Tibial artery (tissue), 4 donors: ENCODE measurements at regions not wholly inside any gene's neighbourhood (a gene's known extent, or its start where the extent isn't known, plus 50 kb on each side); places are given as distances from the start of the nearest gene placed in this dataset.

ENCODE experiments used
- DNase-seq, 2 donors: peaks; one replicate each; pipeline ENCODE4 v3.0.0-alpha.2; 2019
- H3K27ac ChIP-seq, 2 donors: fragments of 200-600 bp; sonication (generic) in 1 of 2; 1 replicate in 1 of 2; 2 replicates in 1 of 2; pipeline ENCODE4 v1.5.1; 2018 to 2019; ENCODE audit warnings: mild to moderate bottlenecking in 1 of 2
- H3K27me3 ChIP-seq, 2 donors: fragments of 200-600 bp; sonication (generic) in 1 of 2; one replicate each; pipeline versions ENCODE4 v1.5.1 to v1.6.0; 2016 to 2019
- H3K36me3 ChIP-seq, 3 donors: fragments of 200-600 bp; sonication (generic) in 2 of 3; one replicate each; pipeline ENCODE4 v1.5.1; 2016 to 2019; ENCODE audit warnings: mild to moderate bottlenecking in 2 of 3
- H3K4me1 ChIP-seq, 4 donors: fragments of 200-600 bp; sonication (generic) in 2 of 4; 1 replicate in 3 of 4; 2 replicates in 1 of 4; pipeline ENCODE4 v1.5.1; 2016 to 2019
- H3K4me3 ChIP-seq, 2 donors: fragments of 200-600 bp; sonication (generic) in 1 of 2; 1 replicate in 1 of 2; 2 replicates in 1 of 2; pipeline ENCODE4 v1.5.1; 2018 to 2019; ENCODE audit warnings: mild to moderate bottlenecking in 2 of 2
- H3K9me3 ChIP-seq, 3 donors: fragments of 200-600 bp; sonication (generic) in 1 of 3; one replicate each; pipeline ENCODE4 v1.5.1; 2016 to 2019
- CTCF ChIP-seq, 2 experiments: fragments of 200-600 bp in 1 of 2; fragments of 450-650 bp in 1 of 2; IDR thresholded peaks; one replicate each; pipeline ENCODE4 v1.5.1; 2017 to 2019; ENCODE audit warnings: antibody characterized with exemption in 2 of 2, mild to moderate bottlenecking in 1 of 2, moderate library complexity in 1 of 2
- intact Hi-C: fragments of 100-400 bp; cut with DNase I; formaldehyde crosslinking; loops from one replicate; pipeline ENCODE4 v1.15.0; 2023; ENCODE audit warnings: low total_unique reads

- intact Hi-C loops, result no loop called here
- no peak for DNase-seq
- TF ChIP-seq CTCF (IDR thresholded peaks at IDR 0.05), result no peak
- Histone ChIP-seq H3K4me1 (no peaks in the 10 kb centered on the region), H3K9me3 (no peaks in the 10 kb centered on the region), H3K4me3 (no peak overlapping the region), H3K27me3 (no peaks in the 10 kb centered on the region), H3K36me3 (no peaks in the 10 kb centered on the region), H3K27ac (no peak overlapping the region)
These were observed 222.7 kb upstream of the NAALADL2 start for GRCh38 chr3:174636451-174636850.

GRCh38 chr3:174639406-174639805 is 219.7 kb upstream of the NAALADL2 start:
- intact Hi-C loops, result no loop called here
- Histone ChIP-seq H3K9me3 (no peaks in the 10 kb centered on the region), H3K4me3 (no peak overlapping the region), H3K27ac (no peak overlapping the region), H3K4me1 (no peaks in the 10 kb centered on the region), H3K36me3 (no peaks in the 10 kb centered on the region), H3K27me3 (no peaks in the 10 kb centered on the region)
- no peak for DNase-seq
- no peak for TF ChIP-seq CTCF (IDR thresholded peaks at IDR 0.05)

GRCh38 chr3:174639970-174640369 is 219.2 kb upstream of the NAALADL2 start:
- Histone ChIP-seq H3K4me1 (no peaks in the 10 kb centered on the region), H3K27ac (no peak overlapping the region), H3K36me3 (no peaks in the 10 kb centered on the region), H3K27me3 (no peaks in the 10 kb centered on the region), H3K9me3 (no peaks in the 10 kb centered on the region), H3K4me3 (no peak overlapping the region)
- no peak for TF ChIP-seq CTCF (IDR thresholded peaks at IDR 0.05)
- DNase-seq, result no peak
- intact Hi-C loops, result no loop called here

DNA sequence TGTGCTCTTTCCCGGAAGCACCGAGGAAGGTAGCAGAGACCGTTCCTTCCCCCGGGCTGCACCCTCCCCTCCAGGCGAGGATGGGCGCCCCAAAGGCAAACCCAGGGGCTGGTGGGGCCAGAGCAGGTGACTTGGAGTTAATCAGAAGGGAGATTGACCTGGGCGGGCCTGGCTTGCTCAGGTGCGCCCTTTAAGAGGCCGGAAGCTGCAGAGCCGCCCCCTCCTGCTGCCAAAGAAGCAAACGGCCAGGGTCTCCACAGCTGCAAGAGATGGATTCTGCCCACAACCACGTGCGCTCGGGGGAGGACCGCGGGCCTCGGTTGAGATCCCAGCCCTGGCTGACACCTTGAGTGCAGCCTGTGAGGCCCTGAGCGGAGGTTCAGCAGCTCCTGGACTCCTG is 218.2 kb upstream of the NAALADL2 start:
- H3K4me3 ChIP-seq, result no peak overlapping the region
- H3K36me3 ChIP-seq, result no peaks in the 10 kb centered on the region
- no peak for DNase-seq
- H3K27me3 ChIP-seq, result no peaks in the 10 kb centered on the region
- no peaks in the 10 kb centered on the region for H3K4me1 ChIP-seq
- no peak overlapping the region for H3K27ac ChIP-seq
- H3K9me3 ChIP-seq, result no peaks in the 10 kb centered on the region
- intact Hi-C loops, result no loop called here
- TF ChIP-seq CTCF (IDR thresholded peaks at IDR 0.05), result no peak

GRCh38 chr3:174644287-174644686 is 214.8 kb upstream of the NAALADL2 start:
- no peaks in the 10 kb centered on the region for H3K9me3 ChIP-seq
- intact Hi-C loops, result no loop called here
- no peak for DNase-seq
- no peaks in the 10 kb centered on the region for H3K4me1 ChIP-seq
- no peak for TF ChIP-seq CTCF (IDR thresholded peaks at IDR 0.05)
- no peak overlapping the region for H3K4me3 ChIP-seq
- no peak overlapping the region for H3K27ac ChIP-seq
- no peaks in the 10 kb centered on the region for H3K36me3 ChIP-seq
- no peaks in the 10 kb centered on the region for H3K27me3 ChIP-seq

DNA sequence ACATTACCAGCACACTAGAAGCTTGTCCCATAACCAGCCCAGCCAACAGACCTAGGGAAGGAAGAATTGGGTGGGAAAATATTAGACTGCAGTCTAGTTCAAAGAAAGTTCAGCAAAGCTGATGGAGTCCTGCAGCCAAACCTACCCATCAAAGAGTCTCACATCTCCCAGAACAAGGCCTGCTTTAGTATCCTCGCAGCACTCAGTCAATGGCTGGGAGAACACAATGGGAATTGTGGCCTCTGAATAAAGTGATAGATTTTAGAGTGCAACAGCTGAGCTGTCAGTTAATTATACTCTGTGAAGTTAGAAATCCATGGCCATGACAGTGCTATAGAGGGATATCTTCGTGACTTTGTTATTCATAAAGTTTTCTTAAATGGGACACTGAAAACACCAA is 207.2 kb upstream of the NAALADL2 start:
- TF ChIP-seq CTCF (IDR thresholded peaks at IDR 0.05), result no peak
- DNase-seq, result no peak

More for the DNA sequence above, 207.2 kb upstream of the NAALADL2 start:
- Histone ChIP-seq H3K4me3 (no peak overlapping the region), H3K27me3 (no peaks in the 10 kb centered on the region), H3K4me1 (no peaks in the 10 kb centered on the region), H3K36me3 (no peaks in the 10 kb centered on the region), H3K27ac (no peak overlapping the region), H3K9me3 (no peaks in the 10 kb centered on the region)
- intact Hi-C loops, result no loop called here
